CD4-positive, alpha-beta T cell (primary cell): ENCODE measurements at regions not wholly inside any gene's neighbourhood (a gene's known extent, or its start where the extent isn't known, plus 50 kb on each side); places are given as distances from the start of the nearest gene placed in this dataset.

Experiments used
- ATAC-seq: fragments of 200-7000 bp; cut with Tn5 transposase; one replicate; pipeline ENCODE4 v1.10.0; 2022; ENCODE audit warnings: mild to moderate bottlenecking; ENCODE audit not compliant: poor library complexity
- CTCF ChIA-PET: fragments of 350-600 bp; sonication (Branson Sonifier 250); formaldehyde crosslinking; loops from one replicate; lab custom pipeline; 2021; ENCODE audit warnings: antibody characterized with exemption, inconsistent platforms; lab: Charles Lee
- POLR2A ChIA-PET: fragments of 350-600 bp; sonication (Branson Sonifier 250); formaldehyde crosslinking; loops from one replicate; lab custom pipeline; 2021; ENCODE audit warnings: antibody characterized with exemption, inconsistent platforms; lab: Charles Lee
- DNase-seq, 14 experiments: peaks; one replicate each; pipeline ENCODE4 v3.0.0-alpha.2; 2013 to 2020; ENCODE audit warnings: mixed read lengths in 2 of 14
- H3K27ac ChIP-seq, 2 donors: one replicate each; pipeline versions ENCODE4 v1.5.1 to v1.7.0; 2013; ENCODE audit warnings: low read length in 2 of 2, low read depth in 1 of 2, mild to moderate bottlenecking in 1 of 2
- H3K27me3 ChIP-seq, 2 experiments: 1 replicate in 1 of 2; 2 replicates in 1 of 2; pipeline versions ENCODE4 v1.6.1 to v1.7.0; 2013; ENCODE audit warnings: low read length in 2 of 2, control low read depth in 1 of 2, mild to moderate bottlenecking in 1 of 2, moderate library complexity in 1 of 2; ENCODE audit not compliant: insufficient read depth in 2 of 2, control insufficient read depth in 1 of 2
- H3K36me3 ChIP-seq: one replicate; pipeline ENCODE4 v1.6.1; 2013; ENCODE audit warnings: low read length, control low read depth; ENCODE audit not compliant: insufficient read depth
- H3K4me1 ChIP-seq: one replicate; pipeline ENCODE4 v1.6.1; 2013; ENCODE audit warnings: low read length, control low read depth; ENCODE audit not compliant: insufficient read depth
- H3K4me3 ChIP-seq: one replicate; pipeline ENCODE4 v1.5.1; 2013; ENCODE audit warnings: mild to moderate bottlenecking, low read length, moderate library complexity
- H3K9me3 ChIP-seq, 2 experiments: 1 replicate in 1 of 2; 2 replicates in 1 of 2; pipeline versions ENCODE4 v1.6.1 to v1.7.0; 2013; ENCODE audit warnings: low read length in 2 of 2, mild to moderate bottlenecking in 2 of 2, control low read depth in 1 of 2, moderate library complexity in 1 of 2; ENCODE audit not compliant: control insufficient read depth in 1 of 2, insufficient read depth in 1 of 2
- H3K27ac Mint-ChIP-seq: one replicate; pipeline ENCODE4 v1.8.0; 2020; ENCODE audit warnings: mixed read lengths
- H3K27me3 Mint-ChIP-seq: one replicate; pipeline ENCODE4 v1.8.0; 2021; ENCODE audit warnings: mixed read lengths
- H3K36me3 Mint-ChIP-seq: one replicate; pipeline ENCODE4 v1.8.0; 2021; ENCODE audit warnings: low read depth, mixed read lengths
- H3K4me1 Mint-ChIP-seq: one replicate; pipeline ENCODE4 v1.8.0; 2021; ENCODE audit warnings: low read depth, mixed read lengths
- H3K4me3 Mint-ChIP-seq: one replicate; pipeline ENCODE4 v1.8.0; 2020; ENCODE audit warnings: mild to moderate bottlenecking, mixed read lengths
- H3K9me3 Mint-ChIP-seq: one replicate; pipeline ENCODE4 v1.8.0; 2020; ENCODE audit warnings: mixed read lengths
- CTCF ChIP-seq: fragments of 200-600 bp; IDR thresholded peaks from one replicate; pipeline ENCODE4 v1.8.0; 2022; ENCODE audit warnings: antibody characterized with exemption, mild to moderate bottlenecking
- intact Hi-C, 2 experiments: fragments of 100-400 bp; cut with DNase I in 1 of 2; cut with micrococcal nuclease in 1 of 2; formaldehyde crosslinking; loops; one replicate each; pipeline versions ENCODE4 v1.15.1 to v1.9.0; 2023 to 2025; cut with DNase I, micrococcal nuclease

GRCh38 chr3:76864355-76864754 is 175.5 kb upstream of the ROBO2 start:
- no peak overlapping the region for H3K4me3 Mint-ChIP-seq
- no peaks in the 10 kb centered on the region for H3K27me3 Mint-ChIP-seq
- ChIA-PET CTCF (no interaction called here), POLR2A (no interaction called here)
- no peak overlapping the region for H3K4me3 ChIP-seq
- no peaks in the 10 kb centered on the region for H3K36me3 Mint-ChIP-seq
- intact Hi-C loops = no loop called here
- H3K4me1 Mint-ChIP-seq = no peaks in the 10 kb centered on the region
- H3K27ac Mint-ChIP-seq = no peak overlapping the region
- H3K36me3 ChIP-seq = no peaks in the 10 kb centered on the region
- no peak for ATAC-seq
- H3K27ac ChIP-seq = no peak overlapping the region
- TF ChIP-seq CTCF = no peak
- no peak for DNase-seq
- no peaks in the 10 kb centered on the region for H3K4me1 ChIP-seq
- no peaks in the 10 kb centered on the region for H3K27me3 ChIP-seq
- peaks cover 0 to 4% of the 10 kb centered on the region in 2 experiments for H3K9me3 ChIP-seq
- H3K9me3 Mint-ChIP-seq = peaks cover 13% of the 10 kb centered on the region

GRCh38 chr3:76866729-76867408 is 173.0 kb upstream of the ROBO2 start:
- no peaks in the 10 kb centered on the region for H3K36me3 ChIP-seq
- no peak overlapping the region for H3K4me3 ChIP-seq
- intact Hi-C loops = no loop called here
- H3K27ac ChIP-seq = no peak overlapping the region
- H3K27me3 Mint-ChIP-seq = no peaks in the 10 kb centered on the region
- no peak for DNase-seq
- POLR2A ChIA-PET = no interaction called here
- H3K4me1 ChIP-seq = no peaks in the 10 kb centered on the region
- peaks cover 0 to 10% of the 10 kb centered on the region in 2 experiments for H3K9me3 ChIP-seq
- no peak overlapping the region for H3K27ac Mint-ChIP-seq
- no peaks in the 10 kb centered on the region for H3K4me1 Mint-ChIP-seq
- no peak overlapping the region for H3K4me3 Mint-ChIP-seq
- peaks cover 14% of the 10 kb centered on the region for H3K9me3 Mint-ChIP-seq
- TF ChIP-seq CTCF = no peak
- H3K27me3 ChIP-seq = no peaks in the 10 kb centered on the region
- CTCF ChIA-PET = no interaction called here
- no peak for ATAC-seq
- no peaks in the 10 kb centered on the region for H3K36me3 Mint-ChIP-seq

- Mint-ChIP-seq H3K36me3 (no peaks in the 10 kb centered on the region), H3K4me3 (no peak overlapping the region), H3K4me1 (no peaks in the 10 kb centered on the region), H3K27ac (no peak overlapping the region), H3K27me3 (no peaks in the 10 kb centered on the region), H3K9me3 (peaks cover 7% of the 10 kb centered on the region)
- no peaks in the 10 kb centered on the region for H3K4me1 ChIP-seq
- no peak for TF ChIP-seq CTCF
- CTCF ChIA-PET = no interaction called here
- H3K27ac ChIP-seq = no peak overlapping the region
- POLR2A ChIA-PET = no interaction called here
- H3K9me3 ChIP-seq = peaks cover 0 to 10% of the 10 kb centered on the region in 2 experiments
- no peak for DNase-seq
- no peak overlapping the region for H3K4me3 ChIP-seq
- no peak for ATAC-seq
- no peaks in the 10 kb centered on the region for H3K36me3 ChIP-seq
- no peaks in the 10 kb centered on the region for H3K27me3 ChIP-seq
- intact Hi-C loops = no loop called here
Observed at GRCh38 chr3:76869726-76870384, 170.0 kb upstream of the ROBO2 start.
